Stimulated activated CD4-positive, alpha-beta T cell treated with anti-CD3 and anti-CD28 coated beads, Interleukin-12 subunit alpha, Interleukin-12 subunit beta, amount 100 ng/mL, for 4 hours (primary cell): ENCODE measurements at regions not wholly inside any gene's neighbourhood (a gene's known extent, or its start where the extent isn't known, plus 50 kb on each side); places are given as distances from the start of the nearest gene placed in this dataset.
"Not testable (repeated sequence)": the region's sequence is repeated elsewhere in the genome, so short reads cannot be mapped to it uniquely, and the experiment has no call there.

ENCODE experiments used
- DNase-seq: peaks from one replicate; pipeline ENCODE4 v3.0.0-alpha.2; 2020

GRCh38 chr2:64799592-64800252, 146.0 kb upstream of the SERTAD2 start:
- no peak for DNase-seq

GRCh38 chr2:64803776-64804175, 150.1 kb upstream of the SERTAD2 start:
- DNase-seq, result no peak

GRCh38 chr2:64804651-64805050, 150.9 kb upstream of the SERTAD2 start:
- no peak for DNase-seq

GRCh38 chr2:64807417-64807816, 153.7 kb upstream of the SERTAD2 start:
- peak; percentile 30 for DNase-seq

- DNase-seq, result no peak
Observed at GRCh38 chr2:64808092-64808491, 154.4 kb upstream of the SERTAD2 start.

- DNase-seq, result no peak
Observed at GRCh38 chr2:64808754-64809153, 155.0 kb upstream of the SERTAD2 start.

GRCh38 chr2:64809216-64809615, 155.5 kb upstream of the SERTAD2 start:
- no peak for DNase-seq

- DNase-seq, result no peak
Observed at GRCh38 chr2:64812285-64812684, 158.6 kb upstream of the SERTAD2 start.

- DNase-seq, result no peak
Observed at GRCh38 chr2:64814007-64814406, 160.3 kb upstream of the SERTAD2 start.

- not testable (repeated sequence) for DNase-seq
Observed at GRCh38 chr2:64816526-64816925, 162.8 kb upstream of the SERTAD2 start.

GRCh38 chr2:64817453-64817852, 163.7 kb upstream of the SERTAD2 start:
- DNase-seq, result no peak

- DNase-seq, result no peak
Observed at GRCh38 chr2:64818664-64819060, 164.9 kb upstream of the SERTAD2 start.

GRCh38 chr2:64819361-64819760, 165.6 kb upstream of the SERTAD2 start:
- no peak for DNase-seq

- peak; percentile 36 for DNase-seq
Observed at GRCh38 chr2:64819774-64820688, 166.3 kb upstream of the SERTAD2 start.

- DNase-seq, result no peak
Observed at GRCh38 chr2:64820901-64821300, 167.2 kb upstream of the SERTAD2 start.

- DNase-seq, result no peak
Observed at GRCh38 chr2:64823794-64824193, 165.4 kb upstream of the SLC1A4 start.

GRCh38 chr2:64825831-64826491, 163.2 kb upstream of the SLC1A4 start:
- DNase-seq, result no peak

- DNase-seq, result no peak
Observed at GRCh38 chr2:64826703-64827102, 162.5 kb upstream of the SLC1A4 start.

GRCh38 chr2:64828261-64828660, 160.9 kb upstream of the SLC1A4 start:
- no peak for DNase-seq

GRCh38 chr2:64829525-64829924, 159.7 kb upstream of the SLC1A4 start:
- DNase-seq, result no peak

- peak; percentile 80 for DNase-seq
Observed at GRCh38 chr2:64831134-64831976, 157.8 kb upstream of the SLC1A4 start.

GRCh38 chr2:64831977-64832328, 157.2 kb upstream of the SLC1A4 start:
- DNase-seq, result no peak

GRCh38 chr2:64832936-64833335, 156.3 kb upstream of the SLC1A4 start:
- no peak for DNase-seq
